ENCODE measurements at regions not wholly inside any gene's neighbourhood (a gene's known extent, or its start where the extent isn't known, plus 50 kb on each side); places are given as distances from the start of the nearest gene placed in this dataset.

DNA sequence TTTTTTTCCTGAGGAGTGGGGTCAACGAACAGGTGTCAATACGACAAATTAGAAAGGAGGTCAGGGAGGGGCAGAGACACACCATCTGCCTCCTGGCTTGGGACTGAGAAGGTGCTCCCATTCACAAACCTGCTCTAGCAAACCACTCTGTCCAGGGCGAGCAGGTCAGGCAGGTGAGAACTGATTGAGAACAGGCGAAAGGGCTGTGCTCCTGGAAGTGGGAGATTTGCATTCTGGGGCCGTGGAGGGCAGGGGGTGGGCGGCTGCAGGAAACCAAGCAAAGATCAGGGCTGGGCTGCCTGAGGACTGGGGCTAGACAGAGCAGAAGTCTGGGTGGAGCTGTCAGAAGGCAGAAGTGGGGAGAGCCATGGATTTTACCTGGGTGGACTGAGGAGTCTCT, 98.9 kb upstream of the NLRP1 start:
- TF ChIP-seq, protein P1, sequence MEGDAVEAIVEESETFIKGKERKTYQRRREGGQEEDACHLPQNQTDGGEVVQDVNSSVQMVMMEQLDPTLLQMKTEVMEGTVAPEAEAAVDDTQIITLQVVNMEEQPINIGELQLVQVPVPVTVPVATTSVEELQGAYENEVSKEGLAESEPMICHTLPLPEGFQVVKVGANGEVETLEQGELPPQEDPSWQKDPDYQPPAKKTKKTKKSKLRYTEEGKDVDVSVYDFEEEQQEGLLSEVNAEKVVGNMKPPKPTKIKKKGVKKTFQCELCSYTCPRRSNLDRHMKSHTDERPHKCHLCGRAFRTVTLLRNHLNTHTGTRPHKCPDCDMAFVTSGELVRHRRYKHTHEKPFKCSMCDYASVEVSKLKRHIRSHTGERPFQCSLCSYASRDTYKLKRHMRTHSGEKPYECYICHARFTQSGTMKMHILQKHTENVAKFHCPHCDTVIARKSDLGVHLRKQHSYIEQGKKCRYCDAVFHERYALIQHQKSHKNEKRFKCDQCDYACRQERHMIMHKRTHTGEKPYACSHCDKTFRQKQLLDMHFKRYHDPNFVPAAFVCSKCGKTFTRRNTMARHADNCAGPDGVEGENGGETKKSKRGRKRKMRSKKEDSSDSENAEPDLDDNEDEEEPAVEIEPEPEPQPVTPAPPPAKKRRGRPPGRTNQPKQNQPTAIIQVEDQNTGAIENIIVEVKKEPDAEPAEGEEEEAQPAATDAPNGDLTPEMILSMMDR (IDR thresholded peaks at IDR 0.05; ENCODE audit: extremely low read depth, insufficient read depth, missing control alignments) = no peak
- in situ Hi-C loops (cut with MboI; ENCODE audit: low pct_unique_long_range_greater_than_20kb, low sequenced_read_pairs, unreplicated experiment) = no loop called here
- DNase-seq (ENCODE audit: low spot score) = no peak

DNA sequence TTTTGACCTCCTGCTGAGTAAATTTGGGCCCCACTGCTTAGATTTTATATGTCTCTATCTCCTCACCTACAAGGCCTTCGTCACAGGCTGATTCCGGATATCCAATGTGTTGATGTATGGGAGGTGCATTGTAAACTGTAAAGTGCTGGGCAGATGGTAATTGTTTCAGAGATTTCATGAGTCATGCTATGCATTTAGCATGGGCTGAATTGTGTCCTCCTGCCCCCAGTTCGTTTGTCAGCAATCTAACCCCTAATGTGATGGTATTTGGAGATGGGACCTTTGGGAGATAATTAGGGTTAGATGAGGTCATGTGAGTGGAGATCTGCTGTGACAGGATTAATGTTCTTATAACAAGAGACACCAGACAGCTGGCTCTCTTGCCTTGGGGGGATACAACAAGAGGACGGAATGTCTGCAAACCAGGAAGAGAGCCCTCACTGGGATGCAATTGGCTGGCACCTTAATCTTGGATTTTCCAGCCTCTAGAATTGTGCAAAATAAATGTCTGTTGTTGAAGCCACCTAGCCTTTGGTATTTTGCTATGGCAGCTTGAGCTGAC, 101.8 kb upstream of the NLRP1 start:
- TF ChIP-seq, protein P1 (IDR thresholded peaks at IDR 0.05; ENCODE audit: extremely low read depth, insufficient read depth, missing control alignments) = no peak
- no peak for DNase-seq (ENCODE audit: low spot score)
- in situ Hi-C loops (cut with MboI; ENCODE audit: low pct_unique_long_range_greater_than_20kb, low sequenced_read_pairs, unreplicated experiment) = no loop called here

DNA sequence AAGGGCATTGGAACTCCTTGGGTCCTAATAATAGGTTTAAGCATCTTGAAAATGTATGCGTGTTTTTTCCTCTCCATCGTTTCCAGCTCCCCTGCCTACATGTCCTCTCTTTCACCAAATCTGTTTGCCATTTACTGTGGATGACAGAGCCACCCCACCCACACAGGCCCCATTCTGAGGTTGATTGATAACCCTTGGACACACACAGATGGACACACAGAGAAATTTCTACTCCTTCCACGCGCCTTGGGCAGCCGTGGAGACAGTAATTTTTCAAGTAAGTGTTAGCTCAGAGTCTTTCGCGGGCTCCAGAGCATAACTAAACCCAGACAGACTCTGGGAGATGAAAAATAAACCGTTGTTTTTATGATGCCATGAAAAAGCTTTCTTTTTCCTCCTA, 103.3 kb upstream of the NLRP1 start:
- no peak for DNase-seq (ENCODE audit: low spot score)
- in situ Hi-C loops (cut with MboI; ENCODE audit: low pct_unique_long_range_greater_than_20kb, low sequenced_read_pairs, unreplicated experiment) = no loop called here
- TF ChIP-seq, protein P1 (IDR thresholded peaks at IDR 0.05; ENCODE audit: extremely low read depth, insufficient read depth, missing control alignments) = no peak

DNA sequence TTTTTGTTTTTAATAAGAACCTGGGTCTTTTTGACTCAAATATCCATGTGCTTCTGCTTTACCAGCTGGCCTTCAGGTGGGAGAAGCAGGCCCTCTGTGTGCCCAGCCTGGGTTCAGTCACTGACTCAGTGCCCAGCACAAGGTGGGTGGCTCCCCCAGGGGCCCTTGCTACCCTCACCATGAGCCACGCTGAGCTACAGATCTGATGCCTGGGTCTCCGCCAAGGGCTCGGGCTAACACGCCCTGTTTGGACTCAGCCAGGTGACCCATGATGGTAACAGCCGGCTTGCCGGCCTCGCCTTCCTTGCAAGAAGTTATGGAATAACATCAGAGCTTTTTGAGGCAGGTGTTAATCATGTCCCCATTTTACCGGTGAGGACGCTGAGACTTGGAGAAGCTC, 109.5 kb upstream of the NLRP1 start:
- in situ Hi-C loops (cut with MboI; ENCODE audit: low pct_unique_long_range_greater_than_20kb, low sequenced_read_pairs, unreplicated experiment) = no loop called here
- TF ChIP-seq, protein P1 (IDR thresholded peaks at IDR 0.05; ENCODE audit: extremely low read depth, insufficient read depth, missing control alignments) = no peak
- DNase-seq (ENCODE audit: low spot score) = no peak

DNA sequence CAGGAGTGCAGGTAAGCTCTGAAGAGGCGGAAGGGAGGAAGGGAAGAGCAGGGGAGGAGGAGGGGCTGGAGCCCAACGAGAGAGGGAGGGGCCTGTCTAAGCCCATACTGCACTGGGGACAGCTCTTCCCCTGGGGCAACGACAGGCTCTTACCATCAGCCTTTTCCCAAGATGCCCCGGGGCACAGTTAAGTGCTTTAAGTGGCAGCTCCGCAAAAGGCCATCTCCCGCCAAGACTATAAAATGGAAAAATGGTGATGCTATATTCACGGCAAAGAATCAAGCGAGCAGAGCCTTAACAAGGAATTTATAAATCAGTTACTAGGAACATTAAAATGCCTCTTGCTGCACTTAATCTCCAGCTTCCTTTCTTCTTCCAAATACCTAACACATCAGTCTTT, 110.2 kb upstream of the NLRP1 start:
- no peak for DNase-seq (ENCODE audit: low spot score)
- in situ Hi-C loops (cut with MboI; ENCODE audit: low pct_unique_long_range_greater_than_20kb, low sequenced_read_pairs, unreplicated experiment) = no loop called here
- TF ChIP-seq, protein P1 (IDR thresholded peaks at IDR 0.05; ENCODE audit: extremely low read depth, insufficient read depth, missing control alignments) = no peak

DNA sequence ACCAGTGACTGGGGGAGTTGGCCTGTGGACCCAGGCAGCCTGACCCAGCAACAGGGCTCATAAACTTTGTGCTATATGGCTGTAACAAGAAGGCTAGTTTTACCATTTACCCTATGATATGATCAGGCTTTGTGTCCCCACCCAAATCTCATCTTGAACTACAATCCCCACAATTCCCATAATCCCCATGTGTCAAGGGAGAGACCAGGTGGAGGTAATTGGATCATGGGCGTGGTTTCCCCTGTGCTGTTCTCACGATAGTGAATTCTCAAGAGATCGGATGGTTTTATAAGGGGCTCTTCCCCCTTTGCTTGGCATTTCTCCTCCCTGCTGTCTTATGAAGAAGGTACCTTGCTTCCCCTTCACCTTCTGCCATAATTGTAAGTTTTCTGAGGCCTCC, 111.2 kb upstream of the NLRP1 start:
- TF ChIP-seq, protein P1 (IDR thresholded peaks at IDR 0.05; ENCODE audit: extremely low read depth, insufficient read depth, missing control alignments) = no peak
- in situ Hi-C loops (cut with MboI; ENCODE audit: low pct_unique_long_range_greater_than_20kb, low sequenced_read_pairs, unreplicated experiment) = loop anchor here (5.0 kb wide), 1 partner anchor 108 kb away; no protein-coding TSS in a partner anchor

More for the DNA sequence above, 111.2 kb upstream of the NLRP1 start:
- no peak for DNase-seq (ENCODE audit: low spot score)

All from GM13977 (cell line).